ENCODE measurements at regions not wholly inside any gene's neighbourhood (a gene's known extent, or its start where the extent isn't known, plus 50 kb on each side); places are given as distances from the start of the nearest gene placed in this dataset.

GRCh38 chr6:14762077-14762476 is 483.8 kb upstream of the JARID2 start:
- TF ChIP-seq, protein P1, sequence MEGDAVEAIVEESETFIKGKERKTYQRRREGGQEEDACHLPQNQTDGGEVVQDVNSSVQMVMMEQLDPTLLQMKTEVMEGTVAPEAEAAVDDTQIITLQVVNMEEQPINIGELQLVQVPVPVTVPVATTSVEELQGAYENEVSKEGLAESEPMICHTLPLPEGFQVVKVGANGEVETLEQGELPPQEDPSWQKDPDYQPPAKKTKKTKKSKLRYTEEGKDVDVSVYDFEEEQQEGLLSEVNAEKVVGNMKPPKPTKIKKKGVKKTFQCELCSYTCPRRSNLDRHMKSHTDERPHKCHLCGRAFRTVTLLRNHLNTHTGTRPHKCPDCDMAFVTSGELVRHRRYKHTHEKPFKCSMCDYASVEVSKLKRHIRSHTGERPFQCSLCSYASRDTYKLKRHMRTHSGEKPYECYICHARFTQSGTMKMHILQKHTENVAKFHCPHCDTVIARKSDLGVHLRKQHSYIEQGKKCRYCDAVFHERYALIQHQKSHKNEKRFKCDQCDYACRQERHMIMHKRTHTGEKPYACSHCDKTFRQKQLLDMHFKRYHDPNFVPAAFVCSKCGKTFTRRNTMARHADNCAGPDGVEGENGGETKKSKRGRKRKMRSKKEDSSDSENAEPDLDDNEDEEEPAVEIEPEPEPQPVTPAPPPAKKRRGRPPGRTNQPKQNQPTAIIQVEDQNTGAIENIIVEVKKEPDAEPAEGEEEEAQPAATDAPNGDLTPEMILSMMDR (IDR thresholded peaks at IDR 0.05; ENCODE audit: low read length), result no peak
- TF ChIP-seq EZH2 (optimal IDR thresholded peaks at IDR 0.05; ENCODE audit: low read depth, low read length) (no peak), EZH2phosphoT487 (IDR thresholded peaks at IDR 0.05; ENCODE audit: low read length) (no peak)

Measured in MM.1S (cell line).